ENCODE measurements at regions not wholly inside any gene's neighbourhood (a gene's known extent, or its start where the extent isn't known, plus 50 kb on each side); places are given as distances from the start of the nearest gene placed in this dataset.
"Not testable (repeated sequence)": the region's sequence is repeated elsewhere in the genome, so short reads cannot be mapped to it uniquely, and the experiment has no call there.

- DNase-seq: no peak
Observed at GRCh38 chr4:126539771-126540170, 1093.0 kb upstream of the INTU start.

DNA sequence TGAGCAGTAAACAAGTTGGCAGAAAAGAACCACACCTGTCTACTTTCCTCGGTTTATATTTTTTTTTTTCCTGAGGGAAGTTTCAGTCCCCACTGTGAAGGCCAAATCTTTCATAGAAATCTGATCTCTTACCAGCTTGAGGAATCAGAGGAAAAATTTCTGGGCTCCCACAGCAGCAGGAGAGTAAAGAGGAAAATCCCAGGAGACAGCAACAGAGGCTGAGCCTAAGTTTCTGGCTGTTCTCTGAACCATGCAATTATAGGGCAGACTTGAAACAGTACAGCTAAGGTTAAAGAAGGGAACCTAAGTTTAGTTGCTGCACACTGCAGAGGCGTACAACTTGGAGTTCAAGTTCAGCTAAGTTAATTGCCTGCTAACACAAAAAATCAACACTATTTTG is 1090.9 kb upstream of the INTU start:
- no peak for DNase-seq

GRCh38 chr4:126544276-126544675 is 1088.5 kb upstream of the INTU start:
- no peak for DNase-seq

- not testable (repeated sequence) for DNase-seq
Observed at GRCh38 chr4:126546197-126546596, 1086.6 kb upstream of the INTU start.

DNA sequence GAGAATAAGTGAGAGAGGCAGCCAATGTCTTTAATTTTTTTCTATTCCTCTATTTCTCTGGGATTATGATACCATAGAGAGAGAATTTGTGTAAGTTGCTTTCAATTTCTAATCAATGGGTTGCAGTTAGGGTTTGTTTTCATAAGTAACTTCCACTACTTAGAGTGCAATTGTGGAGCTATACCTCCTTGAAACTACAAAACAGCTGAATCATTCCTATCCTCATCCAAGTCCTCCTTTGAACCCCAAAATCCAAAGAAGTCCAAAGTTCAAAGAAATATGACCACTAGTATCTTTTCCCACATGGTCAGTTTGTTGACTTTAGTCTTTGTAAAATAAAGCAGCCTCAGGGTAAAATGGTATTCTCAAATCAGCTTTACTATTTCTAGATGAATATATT is 1085.4 kb upstream of the INTU start:
- DNase-seq: no peak

DNA sequence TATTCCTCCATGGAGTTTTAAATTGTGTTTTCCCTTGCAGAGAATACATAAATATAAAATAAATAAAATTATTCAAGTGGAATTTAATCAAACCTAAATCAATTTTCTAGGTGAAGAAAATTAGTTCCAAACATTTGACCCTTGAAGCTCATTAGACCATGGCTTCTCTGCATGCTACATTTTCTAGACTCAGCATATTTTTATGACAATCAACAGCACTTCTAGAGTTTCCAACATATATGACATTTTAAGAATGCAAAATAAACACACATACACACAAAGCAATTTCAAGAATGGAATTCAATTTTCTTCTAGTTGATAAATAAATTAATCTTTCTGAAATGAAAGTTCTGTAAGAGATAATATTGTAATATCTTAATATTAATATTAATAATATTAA is 1083.9 kb upstream of the INTU start:
- DNase-seq: no peak

DNA sequence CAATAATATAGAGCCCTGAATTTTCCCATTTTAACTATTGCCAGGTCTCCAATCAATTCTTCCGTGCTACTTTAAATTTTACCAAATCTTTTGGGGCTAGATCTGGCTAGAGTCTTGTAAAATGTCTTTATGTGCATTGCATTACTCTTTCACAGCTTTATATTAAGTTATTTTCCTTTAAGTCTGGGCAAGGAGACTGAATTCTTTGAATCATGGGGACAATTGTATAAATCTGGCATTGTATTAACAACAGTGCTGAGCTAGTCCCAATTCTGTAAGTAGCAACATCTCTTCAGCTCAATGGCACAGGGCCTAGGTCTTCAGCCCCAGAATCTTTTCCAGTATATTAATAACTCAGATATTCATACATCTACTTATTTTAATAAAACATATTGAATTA is 1080.4 kb upstream of the INTU start:
- DNase-seq: no peak

DNA sequence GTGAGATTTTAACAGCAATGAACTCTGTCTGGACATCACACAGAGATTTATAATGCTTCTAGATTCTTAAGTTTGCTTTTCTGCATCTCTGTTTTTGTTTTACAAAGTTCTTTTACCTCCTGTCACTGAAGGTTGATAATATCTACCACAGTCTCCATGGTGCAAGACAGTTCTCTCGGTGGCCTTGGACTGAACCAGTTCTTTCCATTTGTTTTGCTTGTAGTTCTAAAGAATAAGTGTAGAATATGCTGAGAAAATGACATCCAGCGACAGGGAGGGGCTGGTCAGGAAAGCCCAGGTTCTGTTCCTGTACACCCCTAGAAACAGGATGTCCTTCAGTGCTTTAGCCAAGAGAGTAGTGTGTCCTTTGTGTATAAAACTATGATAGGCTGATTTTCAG is 1079.5 kb upstream of the INTU start:
- DNase-seq: no peak

DNA sequence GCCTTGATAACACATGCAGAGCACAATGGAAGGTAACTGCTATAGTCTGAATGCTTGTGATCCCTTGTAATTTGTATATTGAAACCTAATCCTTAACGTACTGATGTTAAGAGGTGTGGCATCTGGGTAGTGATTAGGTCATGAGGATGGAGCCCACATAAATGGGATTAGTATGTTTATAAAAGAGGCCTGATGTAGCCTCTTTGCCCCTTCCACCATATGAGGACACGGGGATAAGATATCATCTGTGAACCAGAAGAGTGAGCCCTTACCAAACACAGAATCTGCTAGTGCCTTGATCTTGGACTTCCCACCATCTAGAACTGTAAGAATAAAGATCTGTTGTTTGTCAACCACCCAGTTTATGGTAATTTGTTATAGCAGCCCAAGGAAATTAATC is 1074.2 kb upstream of the INTU start:
- no peak for DNase-seq

GRCh38 chr4:126559961-126560360 is 1072.8 kb upstream of the INTU start:
- no peak for DNase-seq

DNA sequence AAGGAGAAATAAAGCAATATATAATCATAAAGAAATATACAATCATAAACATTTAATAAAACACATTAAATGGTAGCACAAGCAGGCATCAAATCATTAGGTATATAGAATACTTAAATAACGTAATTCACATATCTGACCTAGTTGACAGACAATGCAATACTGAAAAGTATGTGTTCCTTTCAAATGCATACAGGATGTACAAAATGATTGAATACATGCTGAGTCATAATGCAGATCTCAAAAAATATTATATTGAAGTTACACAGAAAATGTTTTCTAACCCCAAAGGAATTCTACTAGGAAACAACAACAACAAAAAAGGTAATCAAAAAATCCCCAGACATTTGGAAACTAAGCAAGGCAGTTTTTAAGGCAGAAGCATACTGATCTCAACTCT is 1072.0 kb upstream of the INTU start:
- no peak for DNase-seq

- no peak for DNase-seq
Observed at GRCh38 chr4:126563389-126563788, 1069.4 kb upstream of the INTU start.

GRCh38 chr4:126564283-126564854 is 1068.4 kb upstream of the INTU start:
- DNase-seq: no peak

- peak in 1 of 14 donors; percentile 6 for DNase-seq
Observed at GRCh38 chr4:126568652-126569570, 1063.8 kb upstream of the INTU start.

DNA sequence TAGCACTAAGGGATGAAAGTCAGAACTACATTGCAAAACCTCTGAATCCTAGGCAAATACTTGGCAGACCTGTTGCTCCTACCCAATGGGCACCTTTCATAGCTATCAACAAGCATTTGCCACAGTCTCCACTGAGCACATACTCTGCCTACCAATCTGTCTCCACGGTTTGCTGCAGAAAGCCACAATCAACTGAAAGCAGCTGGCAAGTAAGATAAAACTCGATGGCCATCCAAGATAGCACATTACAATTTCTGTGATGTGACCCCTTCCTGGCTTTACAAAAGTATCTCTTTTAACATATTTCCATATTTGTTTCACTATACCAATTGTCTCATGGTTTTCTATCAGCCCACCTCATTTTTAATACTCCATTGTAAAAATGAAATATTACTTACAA is 1060.5 kb upstream of the INTU start:
- DNase-seq: no peak

DNA sequence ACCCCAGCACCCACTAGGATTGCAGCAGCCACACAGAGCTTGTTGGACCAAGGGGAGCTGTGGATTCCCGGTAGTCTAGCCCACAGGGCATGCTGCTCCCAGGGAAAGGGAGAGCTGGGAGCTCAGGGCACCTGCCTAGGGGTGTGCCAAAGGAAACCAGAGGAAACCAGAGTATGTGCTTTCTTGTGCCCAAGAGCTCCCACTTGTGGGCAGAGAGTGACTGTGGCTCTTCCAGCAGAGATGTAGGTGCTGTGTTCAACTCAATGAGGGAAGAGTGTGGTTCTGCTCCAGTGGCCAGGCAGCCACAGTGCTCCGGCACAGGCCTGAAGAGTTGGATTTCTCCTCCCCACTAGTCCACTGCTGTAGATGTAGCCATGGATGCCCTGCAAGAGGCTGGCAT is 1050.0 kb upstream of the INTU start:
- no peak for DNase-seq

DNA sequence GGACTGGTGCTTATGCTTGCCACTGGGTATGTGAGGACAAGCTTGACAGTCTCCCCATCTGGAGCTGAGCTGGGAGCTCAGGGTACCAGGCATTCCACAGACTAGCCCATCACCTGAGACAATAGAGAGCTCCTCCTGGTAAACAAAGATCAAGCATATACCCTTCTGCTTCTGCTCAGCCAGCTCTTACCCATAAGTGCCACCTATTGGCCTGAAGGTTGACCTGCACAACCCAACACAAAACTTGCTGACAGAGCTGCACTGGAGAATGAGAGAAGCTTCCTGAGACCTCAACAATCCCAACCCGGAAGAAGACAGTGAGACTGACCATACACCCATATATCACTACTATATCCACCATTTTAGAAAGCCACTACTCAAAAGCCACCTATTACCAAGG is 1049.2 kb upstream of the INTU start:
- no peak for DNase-seq

DNA sequence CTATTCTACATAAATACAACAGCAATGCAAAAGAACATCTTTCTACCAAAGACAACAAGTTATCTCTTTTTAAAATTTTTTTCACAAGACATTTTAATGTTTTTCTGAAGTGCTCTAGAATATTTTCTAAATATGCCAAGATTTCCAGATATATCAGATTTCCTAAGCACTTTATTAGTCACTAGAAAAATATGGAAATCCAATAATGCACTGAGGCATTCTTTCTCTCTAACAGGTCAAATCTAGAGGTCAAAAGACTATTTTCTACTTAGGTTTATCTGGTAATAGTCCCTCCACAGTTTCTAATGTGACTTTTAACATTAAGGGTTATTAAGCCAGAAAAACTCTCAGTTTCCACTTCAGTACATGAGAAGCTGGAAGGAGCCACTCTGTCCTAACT is 1041.2 kb upstream of the INTU start:
- DNase-seq: no peak

GRCh38 chr4:126592088-126592487 is 1040.7 kb upstream of the INTU start:
- no peak for DNase-seq

GRCh38 chr4:126593626-126594025 is 1039.1 kb upstream of the INTU start:
- no peak for DNase-seq

DNA sequence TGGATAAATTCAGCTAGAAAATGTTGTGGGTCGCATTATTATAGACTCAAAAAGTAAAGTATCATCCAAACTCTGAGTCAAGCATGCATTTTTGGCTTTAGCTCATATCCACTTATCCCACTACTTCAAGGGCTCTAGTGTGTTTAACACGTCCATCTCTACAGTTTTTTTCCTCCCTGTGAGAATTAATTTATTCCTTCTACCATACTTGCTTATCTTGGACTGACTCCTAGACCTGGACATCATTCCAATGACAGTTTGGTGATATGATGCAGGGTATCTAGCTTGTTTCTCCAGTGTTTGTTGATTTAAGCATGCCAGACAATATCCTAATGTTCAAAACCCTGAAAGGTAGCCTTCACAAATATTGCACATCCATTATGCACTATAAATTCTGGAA is 1037.1 kb upstream of the INTU start:
- DNase-seq: no peak

DNA sequence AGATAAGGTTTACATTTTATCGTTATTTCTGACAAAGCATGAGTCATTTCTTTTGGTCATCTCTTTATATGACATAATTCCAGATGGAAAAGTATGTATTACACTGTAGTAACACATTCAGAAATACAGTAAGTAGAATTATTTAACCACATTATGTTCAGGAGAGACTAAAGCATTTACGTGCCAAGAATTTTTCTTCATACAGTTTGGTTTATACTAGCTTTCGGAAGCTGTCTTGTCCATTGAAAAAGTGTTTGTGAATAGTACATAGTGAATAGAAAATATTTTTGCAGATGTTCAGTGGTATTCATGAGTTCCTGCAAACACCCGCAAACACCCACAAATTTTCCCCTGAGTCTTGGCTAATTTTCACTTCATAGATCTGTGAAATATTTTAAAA is 1033.0 kb upstream of the INTU start:
- no peak for DNase-seq

DNA sequence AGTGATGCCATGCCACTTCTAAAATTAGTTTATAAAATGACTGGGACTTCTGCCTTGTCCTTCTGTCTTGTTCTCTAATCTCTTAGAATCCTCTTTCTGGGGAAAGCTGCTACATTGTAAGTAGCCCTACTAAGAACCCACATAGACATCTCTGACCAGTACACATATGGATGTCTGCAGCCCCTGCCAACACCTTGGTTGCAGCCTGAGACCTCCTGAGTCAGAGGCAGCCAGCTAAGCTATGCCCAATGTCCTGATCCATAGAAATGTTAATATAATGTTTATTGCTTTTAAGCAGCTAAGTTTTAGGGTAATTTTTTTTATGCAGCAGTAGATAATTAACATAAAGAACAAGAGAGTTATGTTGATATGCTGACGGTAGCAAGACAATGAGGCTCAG is 1029.5 kb upstream of the INTU start:
- no peak for DNase-seq

DNA sequence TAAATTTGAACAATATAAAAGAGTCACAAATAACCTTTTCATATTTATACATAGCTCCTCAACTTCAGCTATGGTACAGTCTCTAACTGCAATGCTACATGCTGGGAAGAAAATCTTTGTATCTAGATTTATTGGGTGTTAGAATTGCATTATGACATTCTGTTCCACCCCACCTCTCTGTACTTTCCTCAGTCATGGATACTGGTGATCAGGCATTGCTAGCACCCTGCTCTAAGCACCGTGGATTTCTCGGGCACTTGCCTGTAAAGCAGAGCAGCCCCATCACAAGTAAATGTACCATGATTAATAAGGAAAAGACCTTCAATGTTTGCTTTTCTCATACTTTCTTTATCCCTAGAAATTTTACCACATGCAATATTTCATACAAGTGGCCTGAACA is 1028.9 kb upstream of the INTU start:
- no peak for DNase-seq

All from C1 segment of cervical spinal cord (tissue), 14 donors.